HCT116 (cell line): ENCODE measurements at regions not wholly inside any gene's neighbourhood (a gene's known extent, or its start where the extent isn't known, plus 50 kb on each side); places are given as distances from the start of the nearest gene placed in this dataset.

Experiments
- ATAC-seq: fragments of 200-7000 bp; cut with Tn5 transposase; 2 replicates; pipeline ENCODE4 v1.9.1; 2020; ENCODE audit warnings: mild to moderate bottlenecking, moderate library complexity
- BruUV-seq: library from RNA; stranded (reverse); fragments of 400-500 nt; replicated peaks from 2 replicates; lab custom pipeline; 2021; lab: Mats Ljungman, UMichigan
- CTCF ChIA-PET: fragments of 300-600 bp; sonication (Branson Sonifier 250); formaldehyde crosslinking; loops from one replicate; lab custom pipeline; 2021; ENCODE audit warnings: antibody characterized with exemption; lab: Charles Lee
- POLR2A ChIA-PET: fragments of 300-600, 350-600 bp; sonication (Branson Sonifier 250); formaldehyde crosslinking; loops from one replicate; lab custom pipeline; 2021; ENCODE audit warnings: antibody characterized with exemption; lab: Charles Lee
- RAD21 ChIA-PET, 2 experiments: fragments of 300-600 bp; sonication (Branson Sonifier 250); formaldehyde crosslinking; loops; one replicate each; lab custom pipeline; 2023; ENCODE audit warnings: low total read pairs in 2 of 2; ENCODE audit not compliant: uncharacterized antibody in 2 of 2, unreplicated experiment in 2 of 2, low non-redundant PET in 1 of 2; lab: Charles Lee
- DNase-seq: peaks from one replicate; pipeline ENCODE4 v3.0.0-alpha.2; 2010; ENCODE audit warnings: low read depth, low spot score
- H2AFZ ChIP-seq: fragments of 200-600 bp; shearing (Covaris generic), sonication (generic); 2 replicates; pipeline ENCODE4 v1.6.1; 2017; ENCODE audit warnings: low read depth, mixed run types, mixed read lengths, antibody characterized with exemption, low read length; ENCODE audit not compliant: poor library complexity, severe bottlenecking
- H3K27ac ChIP-seq: 2 replicates; pipeline ENCODE4 v1.5.1; 2012; ENCODE audit warnings: low read depth, low read length
- H3K27me3 ChIP-seq: fragments of 200-600 bp; sonication (generic); 2 replicates; pipeline ENCODE4 v1.6.1; 2016; ENCODE audit warnings: mixed run types, low read length, mixed read lengths; ENCODE audit not compliant: insufficient read depth
- H3K36me3 ChIP-seq, 2 experiments: fragments of 200-500 bp in 1 of 2; fragments of 200-600 bp in 1 of 2; sonication (Bioruptor generic) in 1 of 2; sonication (generic) in 1 of 2; 2 replicates each; pipeline versions ENCODE4 v1.5.1 to v1.6.1; 2014 to 2016; ENCODE audit warnings: low read length in 2 of 2, inconsistent platforms in 1 of 2, mixed read lengths in 1 of 2, mixed run types in 1 of 2; ENCODE audit not compliant: insufficient read depth in 2 of 2, control insufficient read depth in 1 of 2
- H3K4me1 ChIP-seq, 2 experiments: fragments of 200-600 bp in 1 of 2; sonication (generic) in 1 of 2; 2 replicates each; pipeline versions ENCODE4 v1.5.1 to v1.6.1; 2012 to 2017; ENCODE audit warnings: low read length in 2 of 2, inconsistent platforms in 1 of 2, mild to moderate bottlenecking in 1 of 2, mixed read lengths in 1 of 2, mixed run types in 1 of 2, moderate library complexity in 1 of 2; ENCODE audit not compliant: insufficient read depth in 2 of 2, control insufficient read depth in 1 of 2
- H3K4me2 ChIP-seq: fragments of 200-600 bp; sonication (generic); 2 replicates; pipeline ENCODE4 v1.6.1; 2017; ENCODE audit warnings: mixed run types, low read length, mixed read lengths
- H3K4me3 ChIP-seq, 2 experiments: fragments of 200-600 bp in 1 of 2; sonication (generic) in 1 of 2; replicated peaks in 1 of 2; 2 replicates each; pipeline ENCODE4 v1.5.1; 2011 to 2016; ENCODE audit warnings: low read length in 2 of 2, control low read depth in 1 of 2, low read depth in 1 of 2, mild to moderate bottlenecking in 1 of 2, mixed read lengths in 1 of 2, mixed run types in 1 of 2
- H3K79me2 ChIP-seq: fragments of 200-600 bp; sonication (generic); 2 replicates; pipeline ENCODE4 v1.6.1; 2017; ENCODE audit warnings: mild to moderate bottlenecking, mixed run types, low read length, moderate library complexity, mixed read lengths; ENCODE audit not compliant: insufficient read depth
- H3K9ac ChIP-seq: fragments of 200-600 bp; sonication (generic); 2 replicates; pipeline ENCODE4 v1.6.1; 2016; ENCODE audit warnings: low read length, mixed read lengths
- H3K9me2 ChIP-seq: fragments of 200-600 bp; sonication (generic), shearing (Covaris generic); 2 replicates; pipeline ENCODE4 v1.6.1; 2017; ENCODE audit warnings: mixed run types, mild to moderate bottlenecking, moderate library complexity; ENCODE audit not compliant: insufficient read depth
- H3K9me3 ChIP-seq, 2 experiments: fragments of 200-500 bp in 1 of 2; fragments of 200-600 bp in 1 of 2; sonication (Bioruptor generic) in 1 of 2; sonication (generic) in 1 of 2; 2 replicates each; pipeline ENCODE4 v1.6.1; 2014 to 2017; ENCODE audit warnings: low read length in 2 of 2, mixed read lengths in 2 of 2, inconsistent platforms in 1 of 2, low read depth in 1 of 2, mild to moderate bottlenecking in 1 of 2, mixed run types in 1 of 2, moderate library complexity in 1 of 2; ENCODE audit not compliant: control insufficient read depth in 1 of 2, insufficient read depth in 1 of 2
- H4K20me1 ChIP-seq: fragments of 200-600 bp; sonication (generic), shearing (Covaris generic); 2 replicates; pipeline ENCODE4 v1.6.1; 2017; ENCODE audit warnings: mixed run types, mild to moderate bottlenecking, moderate library complexity; ENCODE audit not compliant: insufficient read depth
- CTCF ChIP-seq, 3 experiments: fragments of 200-600 bp in 1 of 3; sonication (generic) in 1 of 3; IDR thresholded peaks in 2 of 3; conservative IDR thresholded peaks in 1 of 3; 2 replicates each; pipeline ENCODE4 v1.5.1; 2012 to 2017; ENCODE audit warnings: low read depth in 2 of 3, low read length in 2 of 3, antibody characterized with exemption in 1 of 3, borderline replicate concordance in 1 of 3, control low read depth in 1 of 3, mild to moderate bottlenecking in 1 of 3, mixed read lengths in 1 of 3, mixed run types in 1 of 3, moderate library complexity in 1 of 3; ENCODE audit not compliant: insufficient read depth in 1 of 3
- EGR1 ChIP-seq: IDR thresholded peaks from 2 replicates; pipeline ENCODE4 v1.6.1; 2012; ENCODE audit warnings: low read depth
- ELF1 ChIP-seq: IDR thresholded peaks from 2 replicates; pipeline ENCODE4 v1.6.1; 2012; ENCODE audit warnings: low read depth, borderline replicate concordance
- EZH2phosphoT487 ChIP-seq: fragments of 200-600 bp; IDR thresholded peaks from 2 replicates; pipeline ENCODE4 v1.6.1; 2018; ENCODE audit warnings: antibody characterized with exemption, borderline replicate concordance
- MAX ChIP-seq: IDR thresholded peaks from 2 replicates; pipeline ENCODE4 v1.6.1; 2012
- POLR2AphosphoS5 ChIP-seq: IDR thresholded peaks from 2 replicates; pipeline ENCODE4 v1.6.1; 2011; ENCODE audit warnings: mild to moderate bottlenecking, low read depth, low read length, moderate library complexity
- RAD21 ChIP-seq: IDR thresholded peaks from 2 replicates; pipeline ENCODE4 v1.6.1; 2012; ENCODE audit warnings: low read depth, mild to moderate bottlenecking
- SIN3A ChIP-seq: IDR thresholded peaks from 2 replicates; pipeline ENCODE4 v1.6.1; 2012; ENCODE audit warnings: low read depth
- SP1 ChIP-seq: IDR thresholded peaks from 2 replicates; pipeline ENCODE4 v1.6.1; 2012; ENCODE audit warnings: low read depth
- SRF ChIP-seq: IDR thresholded peaks from 2 replicates; pipeline ENCODE4 v1.6.1; 2012; ENCODE audit warnings: low read depth
- ZFX ChIP-seq: fragments of 450-650 bp; IDR thresholded peaks from 2 replicates; pipeline ENCODE4 v1.6.1; 2017
- intact Hi-C: fragments of 100-400 bp; cut with micrococcal nuclease; formaldehyde crosslinking; loops from 2 replicates; pipeline ENCODE4 v1.10.0; 2022

GRCh38 chr7:54662701-54663100 lies 96.3 kb downstream of the SEC61G start:
- Histone ChIP-seq H3K4me1 (no peaks in the 10 kb centered on the region), H3K9me3 (no peaks in the 10 kb centered on the region), H3K9ac (no peak overlapping the region), H3K4me2 (no peak overlapping the region), H4K20me1 (no peaks in the 10 kb centered on the region), H3K79me2 (no peaks in the 10 kb centered on the region), H2AFZ (no peak overlapping the region), H3K9me2 (no peaks in the 10 kb centered on the region), H3K36me3 (no peaks in the 10 kb centered on the region), H3K27ac (no peak overlapping the region), H3K4me3 (no peak overlapping the region), H3K27me3 (no peaks in the 10 kb centered on the region; the same call in 1 of the 2 replicates)
- ChIA-PET RAD21 (no interaction called here), CTCF (no interaction called here), POLR2A (no interaction called here)
- intact Hi-C loops: no loop called here
- no peak for ATAC-seq
- TF ChIP-seq SP1 (no peak), EGR1 (no peak), CTCF (IDR thresholded peaks at IDR 0.05 in 2 of 3, conservative IDR thresholded peaks at IDR 0.05 in 1 of 3; ENCODE audit: borderline replicate concordance in 1 of 3, insufficient read depth in 1 of 3, low read depth in 2 of 3, low read length in 2 of 3) (no peak), EZH2phosphoT487 (no peak), MAX (no peak), SIN3A (no peak), ZFX (no peak), ELF1 (no peak), RAD21 (no peak)
- BruUV-seq: no TSS peak
- no peak for DNase-seq

GRCh38 chr7:54653905-54654304 lies 105.1 kb downstream of the SEC61G start:
- Histone ChIP-seq H3K9ac (no peak overlapping the region), H3K9me2 (no peaks in the 10 kb centered on the region), H3K27me3 (peaks cover 12% of the 10 kb centered on the region), H3K4me3 (no peak overlapping the region), H3K9me3 (no peaks in the 10 kb centered on the region), H3K79me2 (no peaks in the 10 kb centered on the region), H2AFZ (no peak overlapping the region), H4K20me1 (no peaks in the 10 kb centered on the region), H3K4me1 (no peaks in the 10 kb centered on the region), H3K27ac (no peak overlapping the region), H3K4me2 (no peak overlapping the region), H3K36me3 (no peaks in the 10 kb centered on the region)
- BruUV-seq: no TSS peak
- intact Hi-C loops: no loop called here
- POLR2A ChIA-PET: no interaction called here
- RAD21 ChIA-PET: no interaction called here
- ATAC-seq: no peak
- CTCF ChIA-PET: no interaction called here
- DNase-seq: no peak
- TF ChIP-seq POLR2AphosphoS5 (no peak), EGR1 (no peak), CTCF (IDR thresholded peaks at IDR 0.05 in 2 of 3, conservative IDR thresholded peaks at IDR 0.05 in 1 of 3; ENCODE audit: borderline replicate concordance in 1 of 3, insufficient read depth in 1 of 3, low read depth in 2 of 3, low read length in 2 of 3) (no peak), SRF (no peak)
